ENCODE measurements at regions not wholly inside any gene's neighbourhood (a gene's known extent, or its start where the extent isn't known, plus 50 kb on each side); places are given as distances from the start of the nearest gene placed in this dataset.

DNA sequence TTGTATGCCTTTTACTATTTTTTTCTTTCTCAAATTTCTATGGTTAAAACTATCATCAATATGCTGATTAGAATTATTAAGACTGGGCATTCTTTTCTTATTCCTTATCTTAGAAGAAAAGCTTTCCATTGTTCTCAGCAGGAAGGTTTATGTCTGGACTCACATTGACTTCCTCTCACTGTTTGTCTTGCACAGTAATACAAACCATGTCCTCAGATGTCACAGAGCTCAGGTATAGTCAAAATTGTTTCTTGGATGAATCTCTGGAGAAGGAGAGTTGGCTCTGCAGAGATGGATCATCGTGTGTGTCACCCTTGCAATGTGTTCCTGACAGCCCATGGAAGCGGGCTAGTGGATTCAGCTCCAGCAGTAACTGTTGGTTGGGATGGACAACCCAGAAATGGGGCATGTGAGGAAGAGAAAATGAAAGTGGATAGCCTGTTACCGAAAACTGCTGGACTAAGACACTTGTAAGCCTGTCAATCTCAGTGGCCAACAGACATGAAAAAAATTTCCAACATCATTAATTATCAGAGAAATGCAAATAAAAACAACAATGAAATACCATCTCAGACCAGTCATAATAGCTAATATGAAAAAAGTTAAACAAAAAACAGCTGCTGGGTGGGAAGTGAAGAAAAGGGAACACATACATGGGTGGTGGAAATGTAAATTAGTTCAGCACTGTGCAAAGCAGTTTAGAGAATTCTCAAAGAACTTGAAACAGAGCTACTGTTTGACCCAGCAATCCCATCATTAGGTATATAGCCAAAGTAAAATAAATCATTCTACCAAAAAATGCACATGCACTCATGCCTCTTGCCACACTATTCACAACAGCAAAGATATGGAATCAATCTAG is 967.8 kb downstream of the TMEM121 start:
- H3K4me1 ChIP-seq (ENCODE audit: control insufficient read depth, low read length) = peaks cover 9% of the 10 kb centered on the region
- peaks cover 4% of the 10 kb centered on the region; the same call in 1 of the 2 replicates for H3K27me3 ChIP-seq (ENCODE audit: control insufficient read depth, low read length)
- TF ChIP-seq, protein P1, sequence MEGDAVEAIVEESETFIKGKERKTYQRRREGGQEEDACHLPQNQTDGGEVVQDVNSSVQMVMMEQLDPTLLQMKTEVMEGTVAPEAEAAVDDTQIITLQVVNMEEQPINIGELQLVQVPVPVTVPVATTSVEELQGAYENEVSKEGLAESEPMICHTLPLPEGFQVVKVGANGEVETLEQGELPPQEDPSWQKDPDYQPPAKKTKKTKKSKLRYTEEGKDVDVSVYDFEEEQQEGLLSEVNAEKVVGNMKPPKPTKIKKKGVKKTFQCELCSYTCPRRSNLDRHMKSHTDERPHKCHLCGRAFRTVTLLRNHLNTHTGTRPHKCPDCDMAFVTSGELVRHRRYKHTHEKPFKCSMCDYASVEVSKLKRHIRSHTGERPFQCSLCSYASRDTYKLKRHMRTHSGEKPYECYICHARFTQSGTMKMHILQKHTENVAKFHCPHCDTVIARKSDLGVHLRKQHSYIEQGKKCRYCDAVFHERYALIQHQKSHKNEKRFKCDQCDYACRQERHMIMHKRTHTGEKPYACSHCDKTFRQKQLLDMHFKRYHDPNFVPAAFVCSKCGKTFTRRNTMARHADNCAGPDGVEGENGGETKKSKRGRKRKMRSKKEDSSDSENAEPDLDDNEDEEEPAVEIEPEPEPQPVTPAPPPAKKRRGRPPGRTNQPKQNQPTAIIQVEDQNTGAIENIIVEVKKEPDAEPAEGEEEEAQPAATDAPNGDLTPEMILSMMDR (IDR thresholded peaks at IDR 0.05; ENCODE audit: low read depth, low read length, poor library complexity, severe bottlenecking) = no peak
- TF ChIP-seq EZH2phosphoT487 (IDR thresholded peaks at IDR 0.05; ENCODE audit: borderline replicate concordance, low read length) = no peak
- H3K4me3 ChIP-seq (ENCODE audit: low read length) = peak overlapping the region; percentile 41
- no peaks in the 10 kb centered on the region for H4K20me1 ChIP-seq (ENCODE audit: control insufficient read depth, insufficient read depth, low read depth, low read length)
- no peaks in the 10 kb centered on the region for H3F3A ChIP-seq (ENCODE audit: control insufficient read depth, insufficient read depth)
- H3K9me2 ChIP-seq (replicated peaks; ENCODE audit: control insufficient read depth, low read length) = no peaks in the 10 kb centered on the region
- no peaks in the 10 kb centered on the region for H3K36me3 ChIP-seq (ENCODE audit: control insufficient read depth, low read length)
- no peaks in the 10 kb centered on the region for H3K79me2 ChIP-seq (ENCODE audit: control insufficient read depth, low read length)
- H3K27ac ChIP-seq (ENCODE audit: low read depth, low read length) = no peak overlapping the region
- H3K9me3 ChIP-seq (ENCODE audit: control insufficient read depth, insufficient read depth, low read length) = no peaks in the 10 kb centered on the region
- H3K4me2 ChIP-seq (ENCODE audit: low read length) = peak overlapping the region; percentile 54

DNA sequence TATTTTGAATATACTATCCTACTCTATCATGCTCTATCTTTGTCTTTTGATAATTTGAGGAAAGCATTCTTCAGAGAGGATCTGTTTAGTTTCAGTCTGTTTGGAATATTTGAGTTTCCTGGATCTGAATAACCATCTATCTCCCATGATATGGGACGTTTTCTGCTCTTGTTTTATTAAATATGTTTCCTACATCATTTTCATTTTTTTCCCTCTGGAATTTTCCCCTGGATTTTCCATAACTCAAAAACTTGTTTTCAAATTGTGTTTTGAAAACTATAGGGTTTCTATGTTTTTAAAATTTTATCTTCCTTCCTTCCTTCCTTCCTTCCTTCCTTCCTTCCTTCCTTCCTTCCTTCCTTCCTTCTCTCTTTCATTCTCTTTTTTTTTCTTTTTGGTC is 974.2 kb downstream of the TMEM121 start:
- Histone ChIP-seq H3F3A (ENCODE audit: control insufficient read depth, insufficient read depth) (no peaks in the 10 kb centered on the region), H3K27ac (ENCODE audit: low read depth, low read length) (no peak overlapping the region), H3K4me1 (ENCODE audit: control insufficient read depth, low read length) (no peaks in the 10 kb centered on the region), H3K4me2 (ENCODE audit: low read length) (no peak overlapping the region), H3K27me3 (ENCODE audit: control insufficient read depth, low read length) (peaks cover 26% of the 10 kb centered on the region), H3K36me3 (ENCODE audit: control insufficient read depth, low read length) (no peaks in the 10 kb centered on the region), H3K9me3 (ENCODE audit: control insufficient read depth, insufficient read depth, low read length) (no peaks in the 10 kb centered on the region), H3K79me2 (ENCODE audit: control insufficient read depth, low read length) (no peaks in the 10 kb centered on the region), H3K9me2 (replicated peaks; ENCODE audit: control insufficient read depth, low read length) (no peaks in the 10 kb centered on the region), H3K4me3 (ENCODE audit: low read length) (no peak overlapping the region), H4K20me1 (ENCODE audit: control insufficient read depth, insufficient read depth, low read depth, low read length) (no peaks in the 10 kb centered on the region)
- TF ChIP-seq EZH2phosphoT487 (IDR thresholded peaks at IDR 0.05; ENCODE audit: borderline replicate concordance, low read length) = no peak
- TF ChIP-seq, protein P1 (IDR thresholded peaks at IDR 0.05; ENCODE audit: low read depth, low read length, poor library complexity, severe bottlenecking) = no peak

DNA sequence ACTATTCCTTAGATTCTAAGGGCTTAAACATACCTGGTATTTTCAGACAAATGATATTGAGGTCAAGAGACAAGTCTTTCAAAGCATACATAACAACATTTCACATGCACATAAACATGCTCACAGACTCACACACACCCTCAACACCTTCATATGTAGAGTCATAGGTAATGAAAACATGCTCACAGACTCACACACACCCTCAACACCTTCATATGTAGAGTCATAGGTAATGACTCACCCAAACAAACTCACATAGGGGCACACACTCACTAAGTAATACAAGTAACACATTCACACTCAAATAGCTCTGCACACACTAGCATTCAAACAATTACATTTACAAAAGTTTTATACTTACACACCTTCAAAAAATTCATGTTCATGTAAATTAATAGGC is 975.5 kb downstream of the TMEM121 start:
- TF ChIP-seq EZH2phosphoT487 (IDR thresholded peaks at IDR 0.05; ENCODE audit: borderline replicate concordance, low read length) = no peak

DNA sequence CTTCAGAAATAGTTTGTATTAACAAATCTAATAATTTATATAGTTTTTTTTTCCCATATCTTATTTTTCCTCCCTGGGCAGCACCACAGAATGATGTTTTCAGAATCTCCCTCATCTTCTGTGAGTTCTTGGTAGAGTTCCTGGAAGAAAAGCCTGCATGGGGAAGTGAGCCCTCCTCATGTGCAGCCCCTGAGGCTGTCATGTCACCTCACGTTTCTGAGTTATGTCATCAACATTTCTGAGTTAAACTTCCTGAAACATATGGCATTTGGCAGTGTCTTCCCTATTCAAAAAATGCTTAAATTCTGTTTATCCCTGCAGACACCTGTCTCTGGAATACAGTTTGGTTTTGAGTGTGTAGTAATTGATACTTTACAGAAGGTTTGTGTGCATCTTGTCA is 979.0 kb downstream of the TMEM121 start:
- Histone ChIP-seq H3K4me1 (ENCODE audit: control insufficient read depth, low read length) (peaks cover 8% of the 10 kb centered on the region), H3K27me3 (ENCODE audit: control insufficient read depth, low read length) (peaks cover 55% of the 10 kb centered on the region)

More for the DNA sequence above, 975.5 kb downstream of the TMEM121 start:
- Histone ChIP-seq H4K20me1 (ENCODE audit: control insufficient read depth, insufficient read depth, low read depth, low read length) (no peaks in the 10 kb centered on the region), H3K4me3 (ENCODE audit: low read length) (no peak overlapping the region), H3K79me2 (ENCODE audit: control insufficient read depth, low read length) (no peaks in the 10 kb centered on the region), H3K27me3 (ENCODE audit: control insufficient read depth, low read length) (peaks cover 31% of the 10 kb centered on the region), H3K36me3 (ENCODE audit: control insufficient read depth, low read length) (no peaks in the 10 kb centered on the region), H3K27ac (ENCODE audit: low read depth, low read length) (no peak overlapping the region), H3K4me1 (ENCODE audit: control insufficient read depth, low read length) (peaks cover 7% of the 10 kb centered on the region), H3K4me2 (ENCODE audit: low read length) (no peak overlapping the region), H3K9me2 (replicated peaks; ENCODE audit: control insufficient read depth, low read length) (no peaks in the 10 kb centered on the region), H3F3A (ENCODE audit: control insufficient read depth, insufficient read depth) (no peaks in the 10 kb centered on the region), H3K9me3 (ENCODE audit: control insufficient read depth, insufficient read depth, low read length) (no peaks in the 10 kb centered on the region)

More for the DNA sequence above, 979.0 kb downstream of the TMEM121 start:
- Histone ChIP-seq H4K20me1 (ENCODE audit: control insufficient read depth, insufficient read depth, low read depth, low read length) (no peaks in the 10 kb centered on the region), H3K4me2 (ENCODE audit: low read length) (no peak overlapping the region), H3K27ac (ENCODE audit: low read depth, low read length) (no peak overlapping the region), H3K4me3 (ENCODE audit: low read length) (no peak overlapping the region), H3K9me2 (replicated peaks; ENCODE audit: control insufficient read depth, low read length) (no peaks in the 10 kb centered on the region), H3K9me3 (ENCODE audit: control insufficient read depth, insufficient read depth, low read length) (no peaks in the 10 kb centered on the region), H3F3A (ENCODE audit: control insufficient read depth, insufficient read depth) (no peaks in the 10 kb centered on the region), H3K79me2 (ENCODE audit: control insufficient read depth, low read length) (no peaks in the 10 kb centered on the region), H3K36me3 (ENCODE audit: control insufficient read depth, low read length) (no peaks in the 10 kb centered on the region)
- TF ChIP-seq, protein P1 (IDR thresholded peaks at IDR 0.05; ENCODE audit: low read depth, low read length, poor library complexity, severe bottlenecking) = no peak
- no peak for TF ChIP-seq EZH2phosphoT487 (IDR thresholded peaks at IDR 0.05; ENCODE audit: borderline replicate concordance, low read length)

All from DOHH2 (cell line).